GM21723 (cell line): ENCODE measurements at regions not wholly inside any gene's neighbourhood (a gene's known extent, or its start where the extent isn't known, plus 50 kb on each side); places are given as distances from the start of the nearest gene placed in this dataset.
"Not testable (repeated sequence)": the region's sequence is repeated elsewhere in the genome, so short reads cannot be mapped to it uniquely, and the experiment has no call there.

ENCODE experiments used
- ATAC-seq: cut with Tn5 transposase; IDR thresholded peaks from one replicate; pipeline ENCODE4 v1.9.1; 2021; ENCODE audit warnings: mild to moderate bottlenecking, moderate library complexity; ENCODE audit not compliant: unreplicated experiment

GRCh38 chr3:26058901-26059321, 269.0 kb downstream of the OXSM start:
- ATAC-seq = no peak

GRCh38 chr3:26061947-26062346, 272.1 kb downstream of the OXSM start:
- ATAC-seq = no peak

GRCh38 chr3:26064297-26064696, 274.4 kb downstream of the OXSM start:
- no peak for ATAC-seq

GRCh38 chr3:26068890-26069289, 279.0 kb downstream of the OXSM start:
- ATAC-seq = no peak

GRCh38 chr3:26070854-26071253, 281.0 kb downstream of the OXSM start:
- ATAC-seq = no peak

GRCh38 chr3:26074080-26074479, 284.2 kb downstream of the OXSM start:
- ATAC-seq = no peak

- ATAC-seq = no peak
Measured at GRCh38 chr3:26078539-26078938, 288.6 kb downstream of the OXSM start.

- no peak for ATAC-seq
Measured at GRCh38 chr3:26081166-26081565, 291.3 kb downstream of the OXSM start.

GRCh38 chr3:26081806-26082205, 291.9 kb downstream of the OXSM start:
- no peak for ATAC-seq

- no peak for ATAC-seq
Measured at GRCh38 chr3:26082911-26083310, 293.0 kb downstream of the OXSM start.

- ATAC-seq = no peak
Measured at GRCh38 chr3:26084629-26085028, 294.7 kb downstream of the OXSM start.

GRCh38 chr3:26087751-26088150, 297.9 kb downstream of the OXSM start:
- no peak for ATAC-seq

- ATAC-seq = no peak
Measured at GRCh38 chr3:26089249-26089648, 299.4 kb downstream of the OXSM start.

GRCh38 chr3:26090589-26090988, 300.7 kb downstream of the OXSM start:
- ATAC-seq = no peak

- ATAC-seq = no peak
Measured at GRCh38 chr3:26091096-26091495, 301.2 kb downstream of the OXSM start.

- no peak for ATAC-seq
Measured at GRCh38 chr3:26091626-26092025, 301.7 kb downstream of the OXSM start.

GRCh38 chr3:26097111-26097510, 307.2 kb downstream of the OXSM start:
- ATAC-seq = not testable (repeated sequence)

- ATAC-seq = no peak
Measured at GRCh38 chr3:26099692-26100091, 309.8 kb downstream of the OXSM start.

GRCh38 chr3:26100176-26100575, 310.3 kb downstream of the OXSM start:
- ATAC-seq = no peak

GRCh38 chr3:26102376-26102775, 312.5 kb downstream of the OXSM start:
- ATAC-seq = no peak

GRCh38 chr3:26104851-26105251, 315.0 kb downstream of the OXSM start:
- ATAC-seq = peak; percentile 52

- no peak for ATAC-seq
Measured at GRCh38 chr3:26105261-26105660, 315.4 kb downstream of the OXSM start.

- ATAC-seq = no peak
Measured at GRCh38 chr3:26106228-26106627, 316.3 kb downstream of the OXSM start.
